Left lung (tissue), 4 donors: ENCODE measurements at regions not wholly inside any gene's neighbourhood (a gene's known extent, or its start where the extent isn't known, plus 50 kb on each side); places are given as distances from the start of the nearest gene placed in this dataset.

Experiments
- ATAC-seq: fragments of 200-7000 bp; cut with Tn5 transposase; one replicate; pipeline ENCODE4 v1.9.1; 2020; ENCODE audit warnings: moderate library complexity
- DNase-seq, 4 donors: peaks; one replicate each; pipeline ENCODE4 v3.0.0-alpha.2; 2013 to 2020
- H3K27ac ChIP-seq, 2 donors: fragments of 200-600 bp; sonication (generic) in 1 of 2; one replicate each; pipeline versions ENCODE4 v1.5.0 to v1.8.0; 2020 to 2021
- H3K27me3 ChIP-seq, 2 donors: fragments of 200-600 bp; sonication (generic) in 1 of 2; one replicate each; pipeline versions ENCODE4 v1.5.0 to v1.8.0; 2020 to 2021
- H3K36me3 ChIP-seq, 2 donors: fragments of 200-600 bp; sonication (generic) in 1 of 2; one replicate each; pipeline versions ENCODE4 v1.5.0 to v1.8.0; 2020 to 2021
- H3K4me1 ChIP-seq, 2 donors: fragments of 200-600 bp; one replicate each; pipeline ENCODE4 v1.8.0; 2021
- H3K4me3 ChIP-seq, 2 donors: fragments of 200-600 bp; sonication (generic) in 1 of 2; one replicate each; pipeline versions ENCODE4 v1.5.0 to v1.8.0; 2020 to 2021; ENCODE audit warnings: mild to moderate bottlenecking in 1 of 2
- H3K9me3 ChIP-seq, 2 donors: fragments of 200-600 bp; sonication (generic) in 1 of 2; one replicate each; pipeline versions ENCODE4 v1.5.0 to v1.8.0; 2020 to 2021
- CTCF ChIP-seq, 2 donors: fragments of 200-600 bp; sonication (generic) in 1 of 2; IDR thresholded peaks; one replicate each; pipeline versions ENCODE4 v1.5.0 to v1.8.0; 2021; ENCODE audit warnings: antibody characterized with exemption in 2 of 2
- intact Hi-C, 2 donors: fragments of 100-400 bp; cut with DNase I; formaldehyde crosslinking; loops; one replicate each; pipeline versions ENCODE4 v1.11.2 to v1.14.2; 2022
- donor health status: DM: no; HTN: yes; CAD: no.
- donor health status: DM: no; HTN: no; CAD: no.

- Histone ChIP-seq H3K4me3 (no peak overlapping the region), H3K4me1 (no peaks in the 10 kb centered on the region), H3K27me3 (peaks cover 20 to 100% of the 10 kb centered on the region in 2 donors), H3K27ac (no peak overlapping the region), H3K9me3 (peaks cover 0 to 2% of the 10 kb centered on the region in 2 donors), H3K36me3 (no peaks in the 10 kb centered on the region)
- DNase-seq (no peak), ATAC-seq (no peak)
- TF ChIP-seq CTCF (IDR thresholded peaks at IDR 0.05) = no peak
- intact Hi-C loops = no loop called here
Measured at GRCh38 chr5:176725521-176726280, 78.4 kb downstream of the TSPAN17 start.

GRCh38 chr5:176726746-176727527 is 79.7 kb downstream of the TSPAN17 start:
- no peak for ATAC-seq
- H3K4me1 ChIP-seq = no peaks in the 10 kb centered on the region
- DNase-seq = no peak
- H3K9me3 ChIP-seq = peaks cover 0 to 6% of the 10 kb centered on the region in 2 donors
- no peak for TF ChIP-seq CTCF (IDR thresholded peaks at IDR 0.05)
- peaks cover 20 to 100% of the 10 kb centered on the region in 2 donors for H3K27me3 ChIP-seq
- intact Hi-C loops = no loop called here
- no peaks in the 10 kb centered on the region for H3K36me3 ChIP-seq
- no peak overlapping the region for H3K4me3 ChIP-seq
- H3K27ac ChIP-seq = no peak overlapping the region

- no peak overlapping the region for H3K27ac ChIP-seq
- no peaks in the 10 kb centered on the region for H3K4me1 ChIP-seq
- no peak overlapping the region for H3K4me3 ChIP-seq
- intact Hi-C loops = no loop called here
- ATAC-seq = no peak
- H3K27me3 ChIP-seq = peaks cover 20 to 100% of the 10 kb centered on the region in 2 donors
- H3K36me3 ChIP-seq = no peaks in the 10 kb centered on the region
- TF ChIP-seq CTCF (IDR thresholded peaks at IDR 0.05) = no peak
- peaks cover 0 to 6% of the 10 kb centered on the region in 2 donors for H3K9me3 ChIP-seq
- DNase-seq = no peak
Measured at GRCh38 chr5:176727528-176727900, 80.2 kb downstream of the TSPAN17 start.

GRCh38 chr5:176727983-176728675 is 80.8 kb downstream of the TSPAN17 start:
- Histone ChIP-seq H3K4me1 (no peaks in the 10 kb centered on the region), H3K9me3 (peaks cover 0 to 6% of the 10 kb centered on the region in 2 donors), H3K27ac (no peak overlapping the region), H3K4me3 (no peak overlapping the region), H3K36me3 (no peaks in the 10 kb centered on the region), H3K27me3 (peaks cover 20 to 100% of the 10 kb centered on the region in 2 donors)
- intact Hi-C loops = no loop called here
- no peak for DNase-seq
- ATAC-seq = no peak
- no peak for TF ChIP-seq CTCF (IDR thresholded peaks at IDR 0.05)

- H3K27me3 ChIP-seq = peaks cover 20 to 100% of the 10 kb centered on the region in 2 donors
- intact Hi-C loops = no loop called here
- TF ChIP-seq CTCF (IDR thresholded peaks at IDR 0.05) = no peak
- no peak overlapping the region for H3K27ac ChIP-seq
- H3K4me3 ChIP-seq = no peak overlapping the region
- H3K36me3 ChIP-seq = no peaks in the 10 kb centered on the region
- H3K4me1 ChIP-seq = no peaks in the 10 kb centered on the region
- peaks cover 0 to 6% of the 10 kb centered on the region in 2 donors for H3K9me3 ChIP-seq
- ATAC-seq = no peak
- DNase-seq = no peak
Measured at GRCh38 chr5:176728831-176729251, 81.5 kb upstream of the UNC5A start.
